CD4-positive, alpha-beta T cell (primary cell): ENCODE measurements at regions not wholly inside any gene's neighbourhood (a gene's known extent, or its start where the extent isn't known, plus 50 kb on each side); places are given as distances from the start of the nearest gene placed in this dataset.

Experiments
- ATAC-seq: fragments of 200-7000 bp; cut with Tn5 transposase; one replicate; pipeline ENCODE4 v1.10.0; 2022; ENCODE audit warnings: mild to moderate bottlenecking; ENCODE audit not compliant: poor library complexity
- CTCF ChIA-PET: fragments of 350-600 bp; sonication (Branson Sonifier 250); formaldehyde crosslinking; loops from one replicate; lab custom pipeline; 2021; ENCODE audit warnings: antibody characterized with exemption, inconsistent platforms; lab: Charles Lee
- POLR2A ChIA-PET: fragments of 350-600 bp; sonication (Branson Sonifier 250); formaldehyde crosslinking; loops from one replicate; lab custom pipeline; 2021; ENCODE audit warnings: antibody characterized with exemption, inconsistent platforms; lab: Charles Lee
- DNase-seq, 14 experiments: peaks; one replicate each; pipeline ENCODE4 v3.0.0-alpha.2; 2013 to 2020; ENCODE audit warnings: mixed read lengths in 2 of 14
- H3K27ac ChIP-seq, 2 donors: one replicate each; pipeline versions ENCODE4 v1.5.1 to v1.7.0; 2013; ENCODE audit warnings: low read length in 2 of 2, low read depth in 1 of 2, mild to moderate bottlenecking in 1 of 2
- H3K27me3 ChIP-seq, 2 experiments: 1 replicate in 1 of 2; 2 replicates in 1 of 2; pipeline versions ENCODE4 v1.6.1 to v1.7.0; 2013; ENCODE audit warnings: low read length in 2 of 2, control low read depth in 1 of 2, mild to moderate bottlenecking in 1 of 2, moderate library complexity in 1 of 2; ENCODE audit not compliant: insufficient read depth in 2 of 2, control insufficient read depth in 1 of 2
- H3K36me3 ChIP-seq: one replicate; pipeline ENCODE4 v1.6.1; 2013; ENCODE audit warnings: low read length, control low read depth; ENCODE audit not compliant: insufficient read depth
- H3K4me1 ChIP-seq: one replicate; pipeline ENCODE4 v1.6.1; 2013; ENCODE audit warnings: low read length, control low read depth; ENCODE audit not compliant: insufficient read depth
- H3K4me3 ChIP-seq: one replicate; pipeline ENCODE4 v1.5.1; 2013; ENCODE audit warnings: mild to moderate bottlenecking, low read length, moderate library complexity
- H3K9me3 ChIP-seq, 2 experiments: 1 replicate in 1 of 2; 2 replicates in 1 of 2; pipeline versions ENCODE4 v1.6.1 to v1.7.0; 2013; ENCODE audit warnings: low read length in 2 of 2, mild to moderate bottlenecking in 2 of 2, control low read depth in 1 of 2, moderate library complexity in 1 of 2; ENCODE audit not compliant: control insufficient read depth in 1 of 2, insufficient read depth in 1 of 2
- H3K27ac Mint-ChIP-seq: one replicate; pipeline ENCODE4 v1.8.0; 2020; ENCODE audit warnings: mixed read lengths
- H3K27me3 Mint-ChIP-seq: one replicate; pipeline ENCODE4 v1.8.0; 2021; ENCODE audit warnings: mixed read lengths
- H3K36me3 Mint-ChIP-seq: one replicate; pipeline ENCODE4 v1.8.0; 2021; ENCODE audit warnings: low read depth, mixed read lengths
- H3K4me1 Mint-ChIP-seq: one replicate; pipeline ENCODE4 v1.8.0; 2021; ENCODE audit warnings: low read depth, mixed read lengths
- H3K4me3 Mint-ChIP-seq: one replicate; pipeline ENCODE4 v1.8.0; 2020; ENCODE audit warnings: mild to moderate bottlenecking, mixed read lengths
- H3K9me3 Mint-ChIP-seq: one replicate; pipeline ENCODE4 v1.8.0; 2020; ENCODE audit warnings: mixed read lengths
- CTCF ChIP-seq: fragments of 200-600 bp; IDR thresholded peaks from one replicate; pipeline ENCODE4 v1.8.0; 2022; ENCODE audit warnings: antibody characterized with exemption, mild to moderate bottlenecking
- intact Hi-C, 2 experiments: fragments of 100-400 bp; cut with DNase I in 1 of 2; cut with micrococcal nuclease in 1 of 2; formaldehyde crosslinking; loops; one replicate each; pipeline versions ENCODE4 v1.15.1 to v1.9.0; 2023 to 2025; cut with DNase I, micrococcal nuclease

GRCh38 chr12:124678421-124678893 is 111.0 kb upstream of the NCOR2 start:
- CTCF ChIA-PET: no interaction called here
- no peaks in the 10 kb centered on the region for H3K27me3 Mint-ChIP-seq
- intact Hi-C loops: no loop called here
- H3K4me3 Mint-ChIP-seq: no peak overlapping the region
- Histone ChIP-seq H3K4me1 (no peaks in the 10 kb centered on the region), H3K9me3 (no peaks in the 10 kb centered on the region), H3K36me3 (no peaks in the 10 kb centered on the region), H3K27ac (no peak overlapping the region), H3K4me3 (no peak overlapping the region), H3K27me3 (no peaks in the 10 kb centered on the region)
- H3K4me1 Mint-ChIP-seq: no peaks in the 10 kb centered on the region
- TF ChIP-seq CTCF: no peak
- no peak for ATAC-seq
- H3K27ac Mint-ChIP-seq: no peak overlapping the region
- H3K9me3 Mint-ChIP-seq: no peaks in the 10 kb centered on the region
- POLR2A ChIA-PET: no interaction called here
- no peak for DNase-seq
- H3K36me3 Mint-ChIP-seq: no peaks in the 10 kb centered on the region

- Histone ChIP-seq H3K27ac (no peak overlapping the region), H3K27me3 (no peaks in the 10 kb centered on the region), H3K4me1 (no peaks in the 10 kb centered on the region), H3K9me3 (no peaks in the 10 kb centered on the region), H3K4me3 (no peak overlapping the region), H3K36me3 (no peaks in the 10 kb centered on the region)
- DNase-seq (no peak), ATAC-seq (no peak)
- H3K4me3 Mint-ChIP-seq: no peak overlapping the region
- TF ChIP-seq CTCF: no peak
- H3K36me3 Mint-ChIP-seq: no peaks in the 10 kb centered on the region
- intact Hi-C loops: no loop called here
- ChIA-PET POLR2A (no interaction called here), CTCF (no interaction called here)
- no peaks in the 10 kb centered on the region for H3K4me1 Mint-ChIP-seq
- H3K9me3 Mint-ChIP-seq: no peaks in the 10 kb centered on the region
- no peak overlapping the region for H3K27ac Mint-ChIP-seq
- no peaks in the 10 kb centered on the region for H3K27me3 Mint-ChIP-seq
Measured at GRCh38 chr12:124677552-124678356, 110.3 kb upstream of the NCOR2 start.

- H3K4me3 ChIP-seq: no peak overlapping the region
- no peak overlapping the region for H3K4me3 Mint-ChIP-seq
Measured at GRCh38 chr12:124676714-124677462, 109.5 kb upstream of the NCOR2 start.

More at GRCh38 chr12:124676714-124677462, 109.5 kb upstream of the NCOR2 start:
- intact Hi-C loops: no loop called here
- ChIA-PET CTCF (no interaction called here), POLR2A (no interaction called here)
- H3K27me3 ChIP-seq: no peaks in the 10 kb centered on the region
- H3K36me3 ChIP-seq: no peaks in the 10 kb centered on the region
- H3K9me3 ChIP-seq: no peaks in the 10 kb centered on the region
- H3K9me3 Mint-ChIP-seq: no peaks in the 10 kb centered on the region
- no peaks in the 10 kb centered on the region for H3K36me3 Mint-ChIP-seq
- no peak for ATAC-seq
- no peak for TF ChIP-seq CTCF
- H3K27ac Mint-ChIP-seq: no peak overlapping the region
- H3K4me1 ChIP-seq: no peaks in the 10 kb centered on the region
- no peaks in the 10 kb centered on the region for H3K4me1 Mint-ChIP-seq
- H3K27me3 Mint-ChIP-seq: no peaks in the 10 kb centered on the region
- DNase-seq: no peak
- H3K27ac ChIP-seq: no peak overlapping the region
